HepG2 (cell line): ENCODE measurements at regions not wholly inside any gene's neighbourhood (a gene's known extent, or its start where the extent isn't known, plus 50 kb on each side); places are given as distances from the start of the nearest gene placed in this dataset.
A peak's percentile ranks its signal among the peaks of the same experiment; 100 is the strongest.

ENCODE experiments used
- ATAC-seq: fragments of 200-7000 bp; cut with Tn5 transposase; 3 replicates; pipeline ENCODE4 v1.9.1; 2020; ENCODE audit warnings: mild to moderate bottlenecking, moderate library complexity
- BruUV-seq: library from RNA; stranded (reverse); fragments of 400-500 nt; replicated peaks from 2 replicates; lab custom pipeline; 2021; lab: Mats Ljungman, UMichigan
- CTCF ChIA-PET: fragments of 300-600 bp; formaldehyde crosslinking; extraction: SDS; loops from one replicate; lab custom pipeline; 2021; ENCODE audit warnings: low total read pairs, inconsistent platforms, low intra/inter-chr PET ratio; lab: Yijun Ruan, JAX
- POLR2A ChIA-PET: fragments of 350-600 bp; sonication (Branson Sonifier 250); formaldehyde crosslinking; loops from one replicate; lab custom pipeline; 2020; ENCODE audit warnings: antibody characterized with exemption, inconsistent platforms; lab: Yijun Ruan, JAX
- DNase-seq: peaks from one replicate; pipeline ENCODE4 v3.0.0-alpha.2; 2015; ENCODE audit warnings: low spot score
- FAIRE-seq: peaks from 3 replicates; lab custom pipeline; 2011; peaks lifted over from hg19 to GRCh38; lab: Jason Lieb, UNC
- H2AFZ ChIP-seq: one replicate; pipeline ENCODE4 v1.6.1; 2011; ENCODE audit warnings: low read length, inconsistent platforms
- H3K27ac ChIP-seq: fragments of 300-600 bp; 3 replicates; pipeline ENCODE4 v1.8.0; 2011; ENCODE audit warnings: mixed run types, mild to moderate bottlenecking, mixed read lengths, low read length, inconsistent platforms; ENCODE audit not compliant: insufficient read depth; ENCODE audit errors: extremely low read length
- H3K27me3 ChIP-seq, 2 experiments: fragments of 200-600 bp in 1 of 2; 2 replicates in 1 of 2; 3 replicates in 1 of 2; pipeline versions ENCODE4 v1.6.0 to v1.8.0; 2011; ENCODE audit warnings: low read length in 2 of 2, mild to moderate bottlenecking in 2 of 2, moderate library complexity in 2 of 2, inconsistent platforms in 1 of 2; ENCODE audit not compliant: insufficient read depth in 2 of 2, control insufficient read depth in 1 of 2
- H3K36me3 ChIP-seq, 2 experiments: fragments of 200-600 bp in 1 of 2; replicated peaks in 1 of 2; 2 replicates in 1 of 2; 3 replicates in 1 of 2; pipeline versions ENCODE4 v1.5.1 to v1.8.0; 2011; ENCODE audit warnings: low read length in 2 of 2, inconsistent platforms in 1 of 2; ENCODE audit not compliant: insufficient read depth in 2 of 2, control insufficient read depth in 1 of 2
- H3K4me1 ChIP-seq: 2 replicates; pipeline ENCODE4 v1.5.1; 2012; ENCODE audit warnings: low read length, inconsistent platforms; ENCODE audit not compliant: insufficient read depth
- H3K4me2 ChIP-seq: 2 replicates; pipeline ENCODE4 v1.6.0; 2011; ENCODE audit warnings: low read depth, low read length, inconsistent platforms
- H3K4me3 ChIP-seq, 3 experiments: fragments of 200-600 bp in 1 of 3; sonication (generic), shearing (Covaris generic) in 1 of 3; replicated peaks in 1 of 3; 2 replicates each; pipeline ENCODE4 v1.5.1; 2011 to 2016; ENCODE audit warnings: low read length in 3 of 3, inconsistent platforms in 2 of 3, low read depth in 2 of 3, mild to moderate bottlenecking in 2 of 3, control low read depth in 1 of 3, mixed read lengths in 1 of 3; ENCODE audit not compliant: insufficient read depth in 1 of 3
- H3K79me2 ChIP-seq: one replicate; pipeline ENCODE4 v1.6.1; 2011; ENCODE audit warnings: low read length, inconsistent platforms; ENCODE audit not compliant: insufficient read depth
- H3K9ac ChIP-seq: 2 replicates; pipeline ENCODE4 v1.6.0; 2011; ENCODE audit warnings: mild to moderate bottlenecking, low read depth, low read length, inconsistent platforms; ENCODE audit not compliant: insufficient read depth
- H3K9me3 ChIP-seq: 2 replicates; pipeline ENCODE4 v1.5.1; 2012; ENCODE audit warnings: mild to moderate bottlenecking, low read length
- H4K20me1 ChIP-seq: 2 replicates; pipeline ENCODE4 v1.6.0; 2011; ENCODE audit warnings: inconsistent platforms, mild to moderate bottlenecking, low read length, moderate library complexity; ENCODE audit not compliant: insufficient read depth
- RNF2 ChIP-seq: fragments of 450-650 bp; conservative IDR thresholded peaks from 2 replicates; pipeline ENCODE4 v1.6.1; 2016; ENCODE audit warnings: low read depth
- SUZ12 ChIP-seq: fragments of 150-350 bp; IDR thresholded peaks from 2 replicates; pipeline ENCODE4 v1.6.1; 2014; ENCODE audit warnings: low read depth, low read length
- TCF7L2 ChIP-seq: IDR thresholded peaks from 2 replicates; pipeline ENCODE4 v1.6.1; 2011; ENCODE audit warnings: mild to moderate bottlenecking, low read depth, low read length, moderate library complexity
- ZFP36 ChIP-seq: fragments of 150-350 bp; IDR thresholded peaks from 2 replicates; pipeline ENCODE4 v1.6.1; 2018; ENCODE audit warnings: borderline replicate concordance, low read length, low read depth; ENCODE audit not compliant: partially characterized antibody
- ZNF367 ChIP-seq: sonication (generic); formaldehyde crosslinking; IDR thresholded peaks from 2 replicates; pipeline ENCODE4 v1.4.0; 2020; ENCODE audit warnings: missing genetic modification reagents, borderline replicate concordance
- WGBS: methylation state at CpG from one replicate; pipeline ENCODE4 v1.1.6; 2017; ENCODE audit warnings: low lambda C conversion rate; 5-methylcytosine and 5-hydroxymethylcytosine counted together
- in situ Hi-C: cut with HindIII; loops from 2 replicates; pipeline ENCODE4 v1.10.0; 2017; ENCODE audit warnings: low pct_unique_long_range_greater_than_20kb; ENCODE audit not compliant: extremely low pct_ligation_motif_present
- intact Hi-C: fragments of 100-400 bp; cut with micrococcal nuclease; formaldehyde crosslinking; loops from one replicate; pipeline ENCODE4 v1.10.0; 2022; ENCODE audit not compliant: unreplicated experiment
- TF ChIP-seq, protein P1 (sequence below): IDR thresholded peaks from 2 replicates; pipeline ENCODE4 v1.6.1; 2016; ENCODE audit warnings: low read depth
- TF ChIP-seq, protein P2 (sequence below): sonication (generic); formaldehyde crosslinking; IDR thresholded peaks from 2 replicates; pipeline ENCODE4 v1.9.0; 2021; ENCODE audit warnings: missing genetic modification reagents, mild to moderate bottlenecking, borderline replicate concordance

DNA sequence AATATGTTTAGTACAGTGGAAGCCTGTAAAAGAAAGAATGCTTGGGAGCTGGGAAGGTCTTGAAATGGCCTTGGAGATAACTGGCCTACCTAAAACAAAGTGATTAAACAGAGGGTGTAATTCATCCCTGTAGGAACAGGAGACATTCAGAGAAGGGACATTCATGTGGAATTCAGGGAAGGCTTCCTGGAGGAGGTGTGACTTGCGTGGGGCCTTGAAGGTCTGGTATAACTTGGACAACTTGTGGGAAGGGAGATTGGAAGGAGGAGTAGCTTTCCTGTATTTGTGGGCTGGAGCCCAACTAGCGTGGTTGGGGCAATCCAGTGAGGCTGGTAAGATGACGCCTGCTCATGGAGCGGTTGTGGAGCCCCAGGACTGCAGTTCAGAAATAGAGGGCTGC is 156.4 kb downstream of the AACS start:
- no peaks in the 10 kb centered on the region for H4K20me1 ChIP-seq
- no peak for TF ChIP-seq ZNF367 (CRISPR knock-in tag)
- no peak for TF ChIP-seq RNF2
- TF ChIP-seq, protein P1, sequence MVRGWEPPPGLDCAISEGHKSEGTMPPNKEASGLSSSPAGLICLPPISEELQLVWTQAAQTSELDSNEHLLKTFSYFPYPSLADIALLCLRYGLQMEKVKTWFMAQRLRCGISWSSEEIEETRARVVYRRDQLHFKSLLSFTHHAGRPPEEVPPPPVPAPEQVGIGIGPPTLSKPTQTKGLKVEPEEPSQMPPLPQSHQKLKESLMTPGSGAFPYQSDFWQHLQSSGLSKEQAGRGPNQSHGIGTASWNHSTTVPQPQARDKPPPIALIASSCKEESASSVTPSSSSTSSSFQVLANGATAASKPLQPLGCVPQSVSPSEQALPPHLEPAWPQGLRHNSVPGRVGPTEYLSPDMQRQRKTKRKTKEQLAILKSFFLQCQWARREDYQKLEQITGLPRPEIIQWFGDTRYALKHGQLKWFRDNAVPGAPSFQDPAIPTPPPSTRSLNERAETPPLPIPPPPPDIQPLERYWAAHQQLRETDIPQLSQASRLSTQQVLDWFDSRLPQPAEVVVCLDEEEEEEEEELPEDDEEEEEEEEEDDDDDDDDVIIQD (CRISPR knock-in tag): no peak
- TF ChIP-seq, protein P2, sequence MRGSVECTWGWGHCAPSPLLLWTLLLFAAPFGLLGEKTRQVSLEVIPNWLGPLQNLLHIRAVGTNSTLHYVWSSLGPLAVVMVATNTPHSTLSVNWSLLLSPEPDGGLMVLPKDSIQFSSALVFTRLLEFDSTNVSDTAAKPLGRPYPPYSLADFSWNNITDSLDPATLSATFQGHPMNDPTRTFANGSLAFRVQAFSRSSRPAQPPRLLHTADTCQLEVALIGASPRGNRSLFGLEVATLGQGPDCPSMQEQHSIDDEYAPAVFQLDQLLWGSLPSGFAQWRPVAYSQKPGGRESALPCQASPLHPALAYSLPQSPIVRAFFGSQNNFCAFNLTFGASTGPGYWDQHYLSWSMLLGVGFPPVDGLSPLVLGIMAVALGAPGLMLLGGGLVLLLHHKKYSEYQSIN (CRISPR knock-in tag): no peak
- TF ChIP-seq TCF7L2: no peak
- TF ChIP-seq ZFP36: peak; percentile 45
- no peak for TF ChIP-seq SUZ12
- no peak overlapping the region for H2AFZ ChIP-seq
- no peak overlapping the region for H3K27ac ChIP-seq
- POLR2A ChIA-PET: no interaction called here
- H3K9ac ChIP-seq: no peak overlapping the region
- no peak for FAIRE-seq
- WGBS: 34% methylated on average over 4 of the region's 4 CpGs
- no peaks in the 10 kb centered on the region for H3K79me2 ChIP-seq
- no TSS peak for BruUV-seq
- H3K27me3 ChIP-seq: peaks cover 1 to 39% of the 10 kb centered on the region in 2 experiments; a peak in 3 of 5 replicates
- H3K36me3 ChIP-seq: no peaks in the 10 kb centered on the region
- H3K4me3 ChIP-seq: no peak overlapping the region
- no peak overlapping the region for H3K4me2 ChIP-seq
- H3K9me3 ChIP-seq: no peaks in the 10 kb centered on the region
- CTCF ChIA-PET: no interaction called here
- intact Hi-C loops: no loop called here
- no peak for DNase-seq
- no peaks in the 10 kb centered on the region for H3K4me1 ChIP-seq
- ATAC-seq: no peak
- in situ Hi-C loops: no loop called here
